Upper lobe of left lung (tissue), 4 donors: ENCODE measurements at regions not wholly inside any gene's neighbourhood (a gene's known extent, or its start where the extent isn't known, plus 50 kb on each side); places are given as distances from the start of the nearest gene placed in this dataset.

Source experiments
- POLR2A ChIP-seq, 4 donors: fragments of 450-650 bp; IDR thresholded peaks; one replicate each; pipeline ENCODE4 v1.5.1; 2016 to 2017; ENCODE audit warnings: antibody characterized with exemption in 4 of 4, mild to moderate bottlenecking in 2 of 4
- POLR2AphosphoS5 ChIP-seq, 2 donors: sonication (generic); formaldehyde crosslinking; IDR thresholded peaks; one replicate each; pipeline ENCODE4 v1.5.1; 2017; ENCODE audit warnings: antibody characterized with exemption in 2 of 2
- TF ChIP-seq, protein P1 (sequence below), 6 experiments: fragments of 450-650 bp in 4 of 6; fragments of 200-600 bp in 2 of 6; sonication (generic) in 2 of 6; IDR thresholded peaks; one replicate each; pipeline ENCODE4 v1.5.1; 2016 to 2019; ENCODE audit warnings: antibody characterized with exemption in 6 of 6

DNA sequence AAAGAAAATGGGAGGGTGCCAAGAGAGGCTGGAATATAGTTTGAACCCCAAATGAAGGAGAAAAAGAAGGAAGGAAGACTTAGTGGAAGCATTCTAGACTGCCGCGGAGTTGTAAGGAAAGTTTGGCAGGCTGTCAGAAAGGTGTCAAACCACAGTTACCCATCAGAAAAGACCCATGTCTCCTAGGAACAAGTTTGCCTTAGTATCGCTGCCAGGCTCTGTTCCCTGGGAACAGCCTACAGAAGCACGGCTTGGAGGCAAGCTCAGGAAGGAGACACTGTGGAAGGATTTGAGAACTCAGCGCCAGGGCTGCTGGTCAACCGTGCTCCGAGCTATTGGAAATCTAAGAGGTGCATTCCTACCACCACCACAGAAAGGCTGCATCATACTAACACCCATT, 197.4 kb downstream of the RRAGC start:
- no peak for TF ChIP-seq POLR2A (IDR thresholded peaks at IDR 0.05)
- TF ChIP-seq, protein P1, sequence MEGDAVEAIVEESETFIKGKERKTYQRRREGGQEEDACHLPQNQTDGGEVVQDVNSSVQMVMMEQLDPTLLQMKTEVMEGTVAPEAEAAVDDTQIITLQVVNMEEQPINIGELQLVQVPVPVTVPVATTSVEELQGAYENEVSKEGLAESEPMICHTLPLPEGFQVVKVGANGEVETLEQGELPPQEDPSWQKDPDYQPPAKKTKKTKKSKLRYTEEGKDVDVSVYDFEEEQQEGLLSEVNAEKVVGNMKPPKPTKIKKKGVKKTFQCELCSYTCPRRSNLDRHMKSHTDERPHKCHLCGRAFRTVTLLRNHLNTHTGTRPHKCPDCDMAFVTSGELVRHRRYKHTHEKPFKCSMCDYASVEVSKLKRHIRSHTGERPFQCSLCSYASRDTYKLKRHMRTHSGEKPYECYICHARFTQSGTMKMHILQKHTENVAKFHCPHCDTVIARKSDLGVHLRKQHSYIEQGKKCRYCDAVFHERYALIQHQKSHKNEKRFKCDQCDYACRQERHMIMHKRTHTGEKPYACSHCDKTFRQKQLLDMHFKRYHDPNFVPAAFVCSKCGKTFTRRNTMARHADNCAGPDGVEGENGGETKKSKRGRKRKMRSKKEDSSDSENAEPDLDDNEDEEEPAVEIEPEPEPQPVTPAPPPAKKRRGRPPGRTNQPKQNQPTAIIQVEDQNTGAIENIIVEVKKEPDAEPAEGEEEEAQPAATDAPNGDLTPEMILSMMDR (IDR thresholded peaks at IDR 0.05): no peak
- TF ChIP-seq POLR2AphosphoS5 (IDR thresholded peaks at IDR 0.05): no peak
